Endothelial cell of umbilical vein (primary cell): ENCODE measurements at regions not wholly inside any gene's neighbourhood (a gene's known extent, or its start where the extent isn't known, plus 50 kb on each side); places are given as distances from the start of the nearest gene placed in this dataset.

Source experiments
- BruUV-seq: library from RNA; stranded (reverse); fragments of 400-500 nt; replicated peaks from 2 replicates; lab custom pipeline; 2021; lab: Mats Ljungman, UMichigan
- CTCF ChIA-PET: fragments of 300-600, 350-600 bp; sonication (Branson Sonifier 250); formaldehyde crosslinking; loops from one replicate; lab custom pipeline; 2021; ENCODE audit warnings: antibody characterized with exemption, inconsistent platforms; lab: Charles Lee
- POLR2A ChIA-PET: fragments of 300-600, 350-600 bp; sonication (Branson Sonifier 250); formaldehyde crosslinking; loops from one replicate; lab custom pipeline; 2021; ENCODE audit warnings: antibody characterized with exemption, inconsistent platforms; lab: Charles Lee
- DNase-seq: peaks from one replicate; pipeline ENCODE4 v3.0.0-alpha.2; 2011; ENCODE audit warnings: low read depth, low spot score
- FAIRE-seq: peaks from 2 replicates; lab custom pipeline; 2011; peaks lifted over from hg19 to GRCh38; lab: Jason Lieb, UNC
- H2AFZ ChIP-seq: 2 replicates; pipeline ENCODE4 v1.6.0; 2012; ENCODE audit warnings: low read depth, low read length, control low read depth, inconsistent platforms
- H3K27ac ChIP-seq: 2 replicates; pipeline ENCODE4 v1.5.1; 2011; ENCODE audit warnings: low read depth, mild to moderate bottlenecking, control low read depth, low read length, moderate library complexity; ENCODE audit not compliant: insufficient read depth
- H3K27me3 ChIP-seq, 2 experiments: 2 replicates each; pipeline versions ENCODE4 v1.6.0 to v1.6.1; 2011; ENCODE audit warnings: low read length in 2 of 2, mixed read lengths in 1 of 2; ENCODE audit not compliant: control insufficient read depth in 2 of 2, insufficient read depth in 2 of 2
- H3K36me3 ChIP-seq, 2 experiments: 2 replicates in 1 of 2; 3 replicates in 1 of 2; pipeline ENCODE4 v1.5.1; 2011; ENCODE audit warnings: low read length in 2 of 2, mild to moderate bottlenecking in 1 of 2, moderate library complexity in 1 of 2; ENCODE audit not compliant: control insufficient read depth in 2 of 2, insufficient read depth in 2 of 2; ENCODE audit errors: extremely low read depth in 1 of 2
- H3K4me1 ChIP-seq: 3 replicates; pipeline ENCODE4 v1.5.1; 2011; ENCODE audit warnings: mild to moderate bottlenecking, low read length; ENCODE audit not compliant: control insufficient read depth, insufficient read depth; ENCODE audit errors: extremely low read depth
- H3K4me2 ChIP-seq: 2 replicates; pipeline ENCODE4 v1.6.1; 2011; ENCODE audit warnings: low read length, control low read depth, mixed read lengths; ENCODE audit not compliant: insufficient read depth
- H3K4me3 ChIP-seq, 3 experiments: fragments of 200-600 bp in 1 of 3; sonication (generic), shearing (Covaris generic) in 1 of 3; replicated peaks in 1 of 3; 2 replicates each; pipeline ENCODE4 v1.5.1; 2011 to 2016; ENCODE audit warnings: control low read depth in 3 of 3, low read length in 3 of 3, mild to moderate bottlenecking in 2 of 3, inconsistent platforms in 1 of 3, low read depth in 1 of 3, moderate library complexity in 1 of 3; ENCODE audit not compliant: insufficient read depth in 1 of 3
- H3K79me2 ChIP-seq: 2 replicates; pipeline ENCODE4 v1.6.0; 2012; ENCODE audit warnings: low read length, inconsistent platforms; ENCODE audit not compliant: control insufficient read depth, insufficient read depth
- H3K9ac ChIP-seq: replicated peaks from 2 replicates; pipeline ENCODE3; 2011; ENCODE audit warnings: low read length, control low read depth; ENCODE audit not compliant: insufficient read depth; ENCODE audit errors: extremely low read depth
- H3K9me1 ChIP-seq: replicated peaks from 3 replicates; pipeline ENCODE4 v1.6.0; 2011; ENCODE audit warnings: mild to moderate bottlenecking, low read length; ENCODE audit not compliant: control insufficient read depth, insufficient read depth; ENCODE audit errors: extremely low read depth
- H3K9me3 ChIP-seq: replicated peaks from 2 replicates; pipeline ENCODE4 v1.5.1; 2012; ENCODE audit warnings: low read length, inconsistent platforms; ENCODE audit not compliant: control insufficient read depth, insufficient read depth
- H4K20me1 ChIP-seq: replicated peaks from 2 replicates; pipeline ENCODE3; 2011; ENCODE audit warnings: mild to moderate bottlenecking, low read length; ENCODE audit not compliant: control insufficient read depth, insufficient read depth; ENCODE audit errors: extremely low read depth
- CTCF ChIP-seq, 2 donors: IDR thresholded peaks; 1 replicate in 1 of 2; 2 replicates in 1 of 2; pipeline ENCODE4 v1.5.1; 2011; ENCODE audit warnings: low read length in 2 of 2, mild to moderate bottlenecking in 2 of 2, moderate library complexity in 2 of 2, control low read depth in 1 of 2, inconsistent platforms in 1 of 2, low read depth in 1 of 2; ENCODE audit not compliant: insufficient read depth in 1 of 2; ENCODE audit errors: extremely low read depth in 1 of 2
- EZH2 ChIP-seq: IDR thresholded peaks from 2 replicates; pipeline ENCODE4 v1.6.1; 2012; ENCODE audit warnings: borderline replicate concordance, low read depth, mild to moderate bottlenecking, moderate library complexity, low read length, inconsistent platforms; ENCODE audit not compliant: severe bottlenecking
- FOS ChIP-seq: IDR thresholded peaks from 2 replicates; pipeline ENCODE4 v1.6.1; 2011; ENCODE audit warnings: mild to moderate bottlenecking, low read length, moderate library complexity, borderline replicate concordance; ENCODE audit not compliant: insufficient read depth
- GATA2 ChIP-seq: IDR thresholded peaks from 2 replicates; pipeline ENCODE4 v1.7.0; 2011; ENCODE audit warnings: low read depth, mild to moderate bottlenecking, moderate library complexity, mixed read lengths, low read length; ENCODE audit not compliant: insufficient read length, insufficient read depth
- JUN ChIP-seq: IDR thresholded peaks from 2 replicates; pipeline ENCODE4 v1.6.1; 2011; ENCODE audit warnings: borderline replicate concordance, low read depth; ENCODE audit not compliant: insufficient read length, insufficient read depth
- MAX ChIP-seq: IDR thresholded peaks from 2 replicates; pipeline ENCODE4 v1.6.1; 2011; ENCODE audit not compliant: insufficient read depth, insufficient read length
- MYC ChIP-seq: IDR thresholded peaks from one replicate; pipeline ENCODE4 v1.6.1; 2011; ENCODE audit warnings: mild to moderate bottlenecking, low read depth, low read length
- POLR2A ChIP-seq: IDR thresholded peaks from 2 replicates; pipeline ENCODE4 v1.6.1; 2012; ENCODE audit warnings: low read depth, mild to moderate bottlenecking, control low read depth, low read length
- POLR2AphosphoS5 ChIP-seq: IDR thresholded peaks from 2 replicates; pipeline ENCODE4 v1.6.1; 2012; ENCODE audit warnings: low read depth, mild to moderate bottlenecking, control low read depth, low read length, moderate library complexity; ENCODE audit not compliant: insufficient read depth
- dilution Hi-C: fragments of 300-500 bp; cut with MboI; formaldehyde crosslinking; loops from one replicate; pipeline ENCODE4 v1.15.0; 2019; ENCODE audit warnings: low sequenced_read_pairs; ENCODE audit not compliant: extremely low pct_ligation_motif_present
- intact Hi-C: fragments of 100-400 bp; cut with micrococcal nuclease; formaldehyde crosslinking; loops from one replicate; pipeline ENCODE4 v1.10.0; 2022

- H3K36me3 ChIP-seq: no peaks in the 10 kb centered on the region
- no peak for FAIRE-seq
Observed at GRCh38 chr1:82923931-82924330, 1075.0 kb downstream of the TTLL7 start.

More at GRCh38 chr1:82923931-82924330, 1075.0 kb downstream of the TTLL7 start:
- Histone ChIP-seq H3K79me2 (no peaks in the 10 kb centered on the region), H3K4me3 (no peak overlapping the region), H3K27me3 (peaks cover 37 to 39% of the 10 kb centered on the region in 2 experiments), H3K4me1 (peaks cover 23% of the 10 kb centered on the region), H3K4me2 (no peak overlapping the region), H3K9me3 (no peaks in the 10 kb centered on the region), H2AFZ (no peak overlapping the region), H3K9ac (no peak overlapping the region), H3K27ac (no peak overlapping the region), H3K9me1 (no peaks in the 10 kb centered on the region), H4K20me1 (no peaks in the 10 kb centered on the region)
- CTCF ChIA-PET: no interaction called here
- intact Hi-C loops: loop anchor here (5.0 kb wide), 2 partner anchors 132 to 357 kb away; no protein-coding TSS in a partner anchor
- BruUV-seq: no TSS peak
- no peak for TF ChIP-seq FOS
- TF ChIP-seq CTCF (IDR thresholded peaks at IDR 0.05; ENCODE audit: extremely low read depth in 1 of 2, insufficient read depth in 1 of 2, low read depth in 1 of 2, low read length in 2 of 2): no peak
- TF ChIP-seq MAX: no peak
- TF ChIP-seq POLR2AphosphoS5: no peak
- no peak for TF ChIP-seq MYC
- no peak for TF ChIP-seq GATA2
- TF ChIP-seq JUN: no peak
- no peak for TF ChIP-seq POLR2A
- TF ChIP-seq EZH2: no peak
- POLR2A ChIA-PET: no interaction called here
- no peak for DNase-seq
- dilution Hi-C loops: no loop called here
